Activated T-helper 1 cell treated with anti-CD3 and anti-CD28 coated beads, Interleukin-12 subunit alpha, Interleukin-12 subunit beta, Interleukin-2, Interleukin-4 antibody, amounts not matched to agents 30 ng/mL and 10 ng/mL and 1 ng/mL, durations not matched to agents 14 hours and 24 hours and 36 hours (primary cell): ENCODE measurements at regions not wholly inside any gene's neighbourhood (a gene's known extent, or its start where the extent isn't known, plus 50 kb on each side); places are given as distances from the start of the nearest gene placed in this dataset.
"Not testable (repeated sequence)": the region's sequence is repeated elsewhere in the genome, so short reads cannot be mapped to it uniquely, and the experiment has no call there.

ENCODE experiments used
- DNase-seq: peaks from one replicate; pipeline ENCODE4 v3.0.0; 2021; ENCODE audit warnings: low spot score
- H3K27ac Mint-ChIP-seq: one replicate; pipeline ENCODE4 v1.8.0; 2021; ENCODE audit warnings: mild to moderate bottlenecking, mixed read lengths
- H3K27me3 Mint-ChIP-seq: one replicate; pipeline ENCODE4 v1.8.0; 2022; ENCODE audit warnings: mild to moderate bottlenecking, moderate library complexity, mixed read lengths; ENCODE audit not compliant: insufficient read depth
- H3K36me3 Mint-ChIP-seq: one replicate; pipeline ENCODE4 v1.8.0; 2021; ENCODE audit warnings: low read depth, mixed read lengths
- H3K4me1 Mint-ChIP-seq: one replicate; pipeline ENCODE4 v1.8.0; 2021; ENCODE audit warnings: low read depth, mixed read lengths
- H3K4me3 Mint-ChIP-seq: one replicate; pipeline ENCODE4 v1.8.0; 2021; ENCODE audit warnings: mild to moderate bottlenecking, moderate library complexity, mixed read lengths
- H3K9me3 Mint-ChIP-seq: one replicate; pipeline ENCODE4 v1.8.0; 2021; ENCODE audit warnings: mixed read lengths
- intact Hi-C: fragments of 100-400 bp; cut with micrococcal nuclease; formaldehyde crosslinking; loops from one replicate; pipeline ENCODE4 v1.15.1; 2024

DNA sequence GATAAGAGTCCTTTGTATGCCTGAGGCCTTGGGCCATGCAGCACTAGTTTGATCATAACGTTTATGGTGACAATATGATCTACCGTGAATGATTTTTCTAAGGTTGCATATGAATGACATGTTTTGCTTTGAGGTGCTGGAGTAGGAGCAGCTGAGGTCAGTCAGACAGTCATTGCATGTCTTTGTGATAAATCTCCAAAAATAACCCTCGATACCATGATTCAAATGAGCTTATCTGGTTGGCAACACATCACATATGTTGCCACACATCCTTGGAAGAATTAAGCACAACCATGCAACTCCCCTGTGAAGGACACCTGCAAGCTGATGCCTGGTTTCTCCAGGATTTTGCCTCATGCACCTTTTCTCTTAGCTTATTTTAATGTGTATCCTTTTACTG lies 394.5 kb downstream of the LTN1 start:
- intact Hi-C loops: no loop called here
- Mint-ChIP-seq H3K36me3 (peaks cover 6% of the 10 kb centered on the region), H3K4me1 (no peaks in the 10 kb centered on the region), H3K9me3 (peaks cover 41% of the 10 kb centered on the region), H3K4me3 (no peak overlapping the region), H3K27me3 (no peaks in the 10 kb centered on the region), H3K27ac (no peak overlapping the region)
- no peak for DNase-seq

DNA sequence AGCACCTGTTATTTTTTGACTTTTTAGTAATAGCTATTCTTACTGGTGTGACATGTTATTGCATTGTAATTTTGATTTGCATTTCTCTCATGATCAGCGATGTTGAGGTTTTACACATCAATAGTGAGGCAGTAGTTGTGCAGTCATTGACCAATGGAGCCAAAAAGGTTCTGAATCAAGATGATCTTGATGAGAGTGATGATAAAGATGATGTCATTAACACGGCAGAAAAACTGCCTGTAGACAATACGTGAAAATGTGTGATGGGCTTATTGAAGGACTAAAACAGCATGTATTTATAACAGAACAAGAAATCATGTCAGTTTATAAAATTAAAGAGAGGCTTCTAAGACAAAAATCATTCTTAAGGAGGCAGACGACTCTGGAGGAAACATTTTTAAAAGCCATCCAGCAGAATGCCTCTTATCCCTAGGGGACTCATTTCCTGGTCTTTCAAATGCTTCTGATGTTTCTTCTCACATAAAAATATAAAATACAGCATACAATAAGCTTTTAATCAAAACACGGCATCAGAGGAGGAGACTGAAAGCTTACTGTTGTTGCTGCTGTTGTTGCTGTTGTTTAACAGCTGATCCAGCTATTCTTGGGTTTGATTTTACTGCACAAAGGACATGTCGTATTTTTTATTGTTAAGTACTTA lies 400.3 kb downstream of the LTN1 start:
- no peak for DNase-seq
- intact Hi-C loops: no loop called here
- H3K27me3 Mint-ChIP-seq: no peaks in the 10 kb centered on the region
- no peaks in the 10 kb centered on the region for H3K4me1 Mint-ChIP-seq
- no peak overlapping the region for H3K27ac Mint-ChIP-seq
- no peak overlapping the region for H3K4me3 Mint-ChIP-seq
- peaks cover 9% of the 10 kb centered on the region for H3K9me3 Mint-ChIP-seq
- no peaks in the 10 kb centered on the region for H3K36me3 Mint-ChIP-seq

DNA sequence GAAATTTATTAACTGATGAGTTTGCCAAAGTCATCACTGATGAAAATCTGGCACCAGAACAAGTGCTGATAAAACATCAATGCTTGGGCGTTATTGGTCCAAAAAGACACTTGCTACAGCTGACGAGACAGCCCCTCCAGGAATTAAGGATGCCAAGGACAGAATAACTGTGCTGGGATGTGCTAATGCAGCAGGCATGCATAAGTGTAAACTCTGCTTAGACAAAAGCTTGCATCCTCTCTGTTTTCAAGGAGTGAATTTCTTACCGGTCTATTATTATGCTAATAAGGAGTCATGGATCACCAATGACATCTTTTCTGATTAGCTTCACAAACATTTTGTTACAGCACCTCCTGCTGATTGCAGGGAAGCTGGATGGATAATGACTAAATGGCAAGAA lies 402.0 kb downstream of the LTN1 start:
- Mint-ChIP-seq H3K36me3 (no peaks in the 10 kb centered on the region), H3K27me3 (no peaks in the 10 kb centered on the region), H3K9me3 (no peaks in the 10 kb centered on the region)

DNA sequence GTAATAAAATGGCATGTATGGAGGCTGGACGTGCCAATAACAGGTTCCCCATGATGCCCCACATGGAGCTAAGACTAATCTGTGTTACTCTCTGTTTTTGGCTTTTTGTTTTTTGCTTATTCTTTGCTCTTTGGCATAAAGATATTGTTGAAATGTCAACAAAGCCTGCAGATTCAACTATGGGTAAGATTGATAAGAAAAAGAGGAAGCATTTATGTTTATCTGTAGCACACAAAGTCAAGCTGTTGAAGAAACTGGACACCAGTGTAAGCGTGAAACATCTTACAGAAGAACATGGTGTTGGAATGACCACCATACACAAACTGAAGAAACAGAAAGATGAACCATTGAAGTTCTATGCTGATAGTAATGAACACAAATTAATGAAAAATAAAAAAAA lies 402.7 kb downstream of the LTN1 start:
- no peak overlapping the region for H3K27ac Mint-ChIP-seq
- H3K27me3 Mint-ChIP-seq: no peaks in the 10 kb centered on the region
- no peaks in the 10 kb centered on the region for H3K9me3 Mint-ChIP-seq
- intact Hi-C loops: no loop called here
- no peaks in the 10 kb centered on the region for H3K36me3 Mint-ChIP-seq
- no peaks in the 10 kb centered on the region for H3K4me1 Mint-ChIP-seq
- no peak for DNase-seq
- H3K4me3 Mint-ChIP-seq: no peak overlapping the region

More for the DNA sequence above, 402.0 kb downstream of the LTN1 start:
- no peak for DNase-seq
- Mint-ChIP-seq H3K4me1 (no peaks in the 10 kb centered on the region), H3K4me3 (no peak overlapping the region), H3K27ac (no peak overlapping the region)
- intact Hi-C loops: no loop called here

DNA sequence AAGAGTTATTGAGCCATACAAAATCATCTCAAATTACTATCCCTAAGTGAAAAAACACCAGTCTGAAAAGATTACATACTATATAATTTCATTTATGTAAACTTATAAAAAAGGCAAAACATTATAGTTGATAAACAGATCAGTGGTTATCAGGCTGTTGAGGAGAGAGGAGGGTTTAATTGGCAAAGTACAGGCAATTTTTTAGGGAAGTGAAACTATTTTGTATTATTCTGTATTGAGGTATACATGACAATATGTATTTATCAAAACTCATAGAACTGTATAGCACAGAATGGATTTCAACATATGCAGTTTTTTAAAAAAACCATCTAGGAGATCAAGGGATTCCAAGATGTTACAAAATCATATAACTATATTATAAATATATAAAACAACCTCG lies 403.7 kb downstream of the LTN1 start:
- DNase-seq: no peak
- Mint-ChIP-seq H3K4me1 (no peaks in the 10 kb centered on the region), H3K36me3 (no peaks in the 10 kb centered on the region), H3K9me3 (no peaks in the 10 kb centered on the region), H3K27ac (no peak overlapping the region), H3K4me3 (no peak overlapping the region), H3K27me3 (no peaks in the 10 kb centered on the region)
- intact Hi-C loops: no loop called here

DNA sequence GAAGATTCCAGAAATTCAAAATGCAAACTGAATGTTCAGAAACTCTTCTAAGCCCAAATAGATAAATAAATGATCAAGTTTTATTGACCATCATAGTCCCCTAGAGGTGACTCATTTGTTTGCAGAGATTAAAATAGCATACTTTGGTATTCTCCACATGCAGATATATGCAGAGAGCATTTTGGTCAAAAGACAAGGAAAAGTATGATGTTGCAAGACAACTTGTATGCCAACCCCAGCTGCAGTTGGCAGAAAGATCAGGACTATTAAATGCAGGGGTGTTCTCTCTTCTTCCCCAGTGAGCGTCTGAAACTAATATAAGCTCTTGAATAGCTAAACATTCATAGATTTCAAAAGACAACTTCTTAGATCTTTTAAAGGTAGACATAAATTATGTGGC lies 404.9 kb downstream of the LTN1 start:
- no peak overlapping the region for H3K27ac Mint-ChIP-seq
- H3K9me3 Mint-ChIP-seq: no peaks in the 10 kb centered on the region
- H3K4me1 Mint-ChIP-seq: no peaks in the 10 kb centered on the region
- H3K36me3 Mint-ChIP-seq: no peaks in the 10 kb centered on the region
- intact Hi-C loops: no loop called here
- DNase-seq: no peak
- no peaks in the 10 kb centered on the region for H3K27me3 Mint-ChIP-seq
- no peak overlapping the region for H3K4me3 Mint-ChIP-seq

DNA sequence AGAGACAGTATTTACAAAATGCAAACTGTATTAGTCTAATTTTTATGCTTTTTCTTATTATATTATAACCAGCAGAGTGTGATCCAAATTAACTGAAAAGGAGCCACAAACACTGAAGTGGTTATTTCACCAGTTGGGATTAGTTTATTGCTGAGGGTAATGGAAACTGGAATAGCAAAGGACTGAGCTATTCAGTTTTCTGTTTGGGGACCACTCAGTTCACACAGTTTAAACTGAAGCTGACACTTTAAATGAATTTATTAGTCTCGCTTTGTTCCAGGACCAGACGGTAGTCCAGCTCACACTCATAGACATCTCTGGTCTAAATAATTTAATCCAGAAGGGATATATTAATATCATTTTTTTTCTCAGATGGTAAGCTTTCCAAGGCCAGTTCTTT lies 410.7 kb downstream of the LTN1 start:
- no peak overlapping the region for H3K4me3 Mint-ChIP-seq
- peaks cover 2% of the 10 kb centered on the region for H3K27me3 Mint-ChIP-seq
- no peak overlapping the region for H3K27ac Mint-ChIP-seq
- H3K9me3 Mint-ChIP-seq: no peaks in the 10 kb centered on the region
- H3K4me1 Mint-ChIP-seq: no peaks in the 10 kb centered on the region
- intact Hi-C loops: no loop called here
- H3K36me3 Mint-ChIP-seq: peaks cover 4% of the 10 kb centered on the region
- no peak for DNase-seq

DNA sequence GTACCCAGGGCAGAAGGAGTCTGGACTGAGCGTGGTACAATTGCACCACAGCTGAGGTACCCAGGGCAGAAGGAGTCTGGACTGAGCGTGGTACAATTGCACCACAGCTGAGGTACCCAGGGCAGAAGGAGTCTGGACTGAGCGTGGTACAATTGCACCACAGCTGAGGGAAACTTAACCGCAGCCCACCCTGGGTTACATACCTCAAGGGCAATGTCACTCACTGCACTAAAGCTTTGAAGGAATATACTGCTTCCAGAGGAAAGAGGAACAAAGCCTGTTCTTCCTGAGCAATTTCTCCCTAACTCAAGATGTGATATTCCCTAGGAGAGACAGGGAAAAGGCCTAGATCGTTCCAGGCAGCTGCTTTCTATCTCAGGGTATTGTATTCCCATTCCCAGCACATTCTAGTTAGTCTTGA lies 411.4 kb downstream of the LTN1 start:
- H3K27me3 Mint-ChIP-seq, DNase-seq, H3K9me3 Mint-ChIP-seq, H3K36me3 Mint-ChIP-seq, H3K4me3 Mint-ChIP-seq, H3K4me1 Mint-ChIP-seq, intact Hi-C loops, H3K27ac Mint-ChIP-seq: not testable (repeated sequence)

DNA sequence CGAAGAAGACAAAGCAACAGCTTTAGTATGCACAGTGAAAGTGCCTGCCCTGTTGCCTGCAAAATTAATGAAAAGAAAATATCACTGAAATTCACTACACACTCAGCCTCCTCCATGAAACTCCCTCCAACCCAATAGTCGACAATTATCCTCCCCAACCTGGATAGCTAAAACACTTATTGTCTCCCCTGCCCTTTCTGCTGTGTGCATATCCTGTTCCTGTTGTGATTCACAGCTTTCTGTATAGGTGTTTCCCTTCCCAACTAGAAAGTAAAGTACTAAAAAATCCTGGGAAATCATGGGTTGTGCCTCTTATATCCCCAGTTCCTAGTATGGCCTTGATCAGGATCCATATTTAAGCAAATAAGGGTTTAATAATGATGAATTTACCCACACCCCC lies 412.1 kb downstream of the LTN1 start:
- H3K27ac Mint-ChIP-seq: no peak overlapping the region
- peaks cover 2% of the 10 kb centered on the region for H3K27me3 Mint-ChIP-seq
- no peaks in the 10 kb centered on the region for H3K4me1 Mint-ChIP-seq
- H3K4me3 Mint-ChIP-seq: no peak overlapping the region
- intact Hi-C loops: no loop called here
- no peaks in the 10 kb centered on the region for H3K9me3 Mint-ChIP-seq
- DNase-seq: no peak
- H3K36me3 Mint-ChIP-seq: peaks cover 6% of the 10 kb centered on the region

DNA sequence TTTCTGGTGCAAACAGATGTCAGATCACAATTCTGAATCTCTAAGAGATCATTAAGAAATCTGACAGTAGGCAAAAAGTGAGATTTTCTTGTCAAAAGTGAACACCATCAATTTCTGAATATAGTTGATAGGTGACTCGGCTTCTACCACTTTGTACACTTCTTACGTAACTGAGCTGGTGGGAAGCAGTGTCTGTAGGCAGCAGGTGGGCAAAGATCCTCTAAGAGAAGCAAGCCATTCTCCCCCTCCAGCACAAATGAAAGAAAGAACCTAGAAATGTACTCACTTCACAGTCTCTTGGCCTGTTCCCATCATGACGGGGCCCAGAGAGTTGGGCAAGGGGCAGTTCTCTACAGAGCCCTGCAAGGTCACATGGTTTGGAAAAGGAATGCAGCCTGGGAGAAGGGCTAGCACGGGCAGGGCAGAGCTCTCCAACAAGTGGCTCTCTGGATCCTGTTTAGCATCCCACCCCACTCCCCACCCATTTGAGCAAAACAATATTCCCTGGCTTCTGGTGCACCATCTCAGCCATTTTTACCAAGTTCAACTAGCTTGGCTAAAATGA lies 412.6 kb downstream of the LTN1 start:
- peaks cover 8% of the 10 kb centered on the region for H3K36me3 Mint-ChIP-seq
- intact Hi-C loops: no loop called here
- H3K9me3 Mint-ChIP-seq: no peaks in the 10 kb centered on the region
- no peaks in the 10 kb centered on the region for H3K4me1 Mint-ChIP-seq
- H3K27me3 Mint-ChIP-seq: peaks cover 2% of the 10 kb centered on the region
- no peak for DNase-seq
- no peak overlapping the region for H3K4me3 Mint-ChIP-seq
- no peak overlapping the region for H3K27ac Mint-ChIP-seq

DNA sequence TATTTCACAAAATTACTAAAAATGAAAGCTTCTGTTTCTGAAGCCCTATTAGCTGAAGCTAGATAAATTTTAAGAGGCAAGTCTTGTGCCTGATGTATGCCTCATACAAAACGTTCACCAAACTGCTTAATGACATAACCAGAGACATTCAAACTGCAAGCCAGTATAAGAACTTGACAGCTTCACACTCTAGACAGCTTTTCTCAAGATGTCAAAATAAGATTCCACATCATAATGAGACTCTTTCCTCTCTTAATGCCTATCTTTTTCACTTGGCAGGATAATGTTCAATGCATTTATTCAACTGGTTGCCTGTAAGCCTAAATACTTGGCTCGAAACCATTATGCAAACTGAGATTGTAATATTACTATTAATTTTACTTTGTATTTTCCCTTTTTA lies 424.0 kb downstream of the LTN1 start:
- Mint-ChIP-seq H3K27ac (no peak overlapping the region), H3K4me1 (no peaks in the 10 kb centered on the region), H3K4me3 (no peak overlapping the region), H3K9me3 (peaks cover 7% of the 10 kb centered on the region), H3K27me3 (no peaks in the 10 kb centered on the region), H3K36me3 (no peaks in the 10 kb centered on the region)
- intact Hi-C loops: no loop called here
- DNase-seq: no peak

DNA sequence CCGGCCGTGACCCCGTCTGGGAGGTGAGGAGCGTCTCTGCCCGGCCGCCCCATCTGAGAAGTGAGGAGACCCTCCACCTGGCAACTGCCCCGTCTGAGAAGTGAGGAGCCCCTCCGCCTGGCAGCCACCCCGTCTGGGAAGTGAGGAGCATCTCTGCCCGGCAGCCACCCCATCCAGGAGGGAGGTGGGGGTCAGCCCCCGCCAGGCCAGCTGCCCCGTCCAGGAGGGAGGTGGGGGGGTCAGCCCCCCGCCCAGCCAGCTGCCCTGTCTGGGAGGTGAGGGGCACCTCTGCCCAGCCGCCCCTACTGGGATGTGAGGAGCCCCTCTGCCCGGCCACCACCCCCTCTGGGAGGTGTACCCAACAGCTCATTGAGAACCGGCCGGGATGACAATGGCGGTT lies 428.7 kb downstream of the LTN1 start:
- intact Hi-C loops, H3K36me3 Mint-ChIP-seq, H3K4me3 Mint-ChIP-seq, H3K4me1 Mint-ChIP-seq, H3K27me3 Mint-ChIP-seq, DNase-seq, H3K27ac Mint-ChIP-seq: not testable (repeated sequence)
- H3K9me3 Mint-ChIP-seq: peaks cover 17% of the 10 kb centered on the region

DNA sequence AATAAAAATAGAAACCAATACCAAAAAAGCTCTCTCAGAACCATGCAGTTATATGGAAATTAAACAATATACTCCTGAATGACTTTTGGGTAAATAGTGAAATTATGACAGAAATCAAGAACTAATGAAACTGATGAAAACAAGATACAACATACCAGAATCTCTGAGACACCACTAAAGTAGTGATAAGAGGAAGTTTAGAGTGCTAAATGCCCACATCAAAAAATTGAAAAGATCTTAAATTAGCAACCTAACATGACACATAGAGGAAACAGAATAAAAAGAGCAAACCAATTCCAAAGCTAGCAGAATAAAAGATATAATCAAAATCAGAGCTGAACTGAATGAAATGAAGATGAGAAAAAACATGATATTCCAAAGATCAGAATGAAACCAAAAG lies 430.9 kb downstream of the LTN1 start:
- Mint-ChIP-seq H3K4me1 (peaks cover 5% of the 10 kb centered on the region), H3K36me3 (peaks cover 2% of the 10 kb centered on the region), H3K4me3 (no peak overlapping the region), H3K9me3 (peaks cover 17% of the 10 kb centered on the region), H3K27me3 (no peaks in the 10 kb centered on the region), H3K27ac (no peak overlapping the region)
- intact Hi-C loops: no loop called here
- no peak for DNase-seq
